ENCODE measurements at regions not wholly inside any gene's neighbourhood (a gene's known extent, or its start where the extent isn't known, plus 50 kb on each side); places are given as distances from the start of the nearest gene placed in this dataset.

- TF ChIP-seq CTCF (IDR thresholded peaks at IDR 0.05) (no peak), POLR2A (IDR thresholded peaks at IDR 0.05) (no peak)
These were observed 150.9 kb upstream of the IL12A start for GRCh38 chr3:159837725-159838124.

All from adrenal gland (tissue), 5 donors.